Mucosa of descending colon (tissue), 3 donors: ENCODE measurements at regions not wholly inside any gene's neighbourhood (a gene's known extent, or its start where the extent isn't known, plus 50 kb on each side); places are given as distances from the start of the nearest gene placed in this dataset.
"Not testable (repeated sequence)": the region's sequence is repeated elsewhere in the genome, so short reads cannot be mapped to it uniquely, and the experiment has no call there.

Experiments
- ATAC-seq: fragments of 200-7000 bp; cut with Tn5 transposase; one replicate; pipeline ENCODE4 v1.9.1; 2020; ENCODE audit warnings: mild to moderate bottlenecking, moderate library complexity
- DNase-seq, 3 donors: peaks; one replicate each; pipeline ENCODE4 v3.0.0-alpha.2; 2020
- H3K36me3 ChIP-seq: fragments of 200-600 bp; one replicate; pipeline ENCODE4 v1.8.0; 2021; ENCODE audit warnings: low read depth, mild to moderate bottlenecking
- H3K4me1 ChIP-seq: fragments of 200-600 bp; one replicate; pipeline ENCODE4 v1.8.0; 2021; ENCODE audit warnings: low read depth, mild to moderate bottlenecking
- H3K4me3 ChIP-seq: fragments of 200-600 bp; one replicate; pipeline ENCODE4 v1.8.0; 2021; ENCODE audit warnings: mild to moderate bottlenecking
- H3K9me3 ChIP-seq: fragments of 200-600 bp; one replicate; pipeline ENCODE4 v1.8.0; 2021; ENCODE audit warnings: mild to moderate bottlenecking
- intact Hi-C, 2 donors: fragments of 100-400 bp; cut with DNase I in 1 of 2; cut with micrococcal nuclease in 1 of 2; formaldehyde crosslinking; loops; one replicate each; pipeline versions ENCODE4 v1.11.0 to v1.11.1; 2022; cut with DNase I, micrococcal nuclease
- TF ChIP-seq, protein P1 (sequence below): fragments of 200-600 bp; IDR thresholded peaks from one replicate; pipeline ENCODE4 v1.8.0; 2022; ENCODE audit warnings: antibody characterized with exemption, mild to moderate bottlenecking
- donor health status: DM: no; HTN: no; CAD: no; lungs with moderate emphysema.
- donor health status: DM: no; HTN: no; CAD: no.
- donor health status: DM: no; HTN: yes; CAD: no.

DNA sequence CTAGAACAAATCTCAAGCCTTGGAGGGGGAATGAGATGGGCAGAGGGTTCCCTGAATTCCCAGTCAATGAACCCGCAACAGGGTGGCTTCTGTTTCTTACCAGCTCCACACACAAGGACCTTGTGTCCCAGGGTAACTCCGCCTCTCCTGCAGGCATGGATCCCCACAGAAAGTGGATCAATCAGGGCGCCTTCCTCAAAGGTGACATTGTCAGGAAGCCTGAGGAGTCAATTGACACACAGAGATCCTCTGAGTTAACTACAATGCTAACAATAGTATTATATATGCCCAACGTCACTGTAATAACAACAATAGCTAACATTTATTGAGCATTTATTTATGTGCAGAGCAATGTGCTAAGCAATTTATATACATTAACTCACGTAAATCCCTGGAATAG, 98.8 kb downstream of the TRIM69 start:
- DNase-seq, H3K9me3 ChIP-seq, H3K36me3 ChIP-seq, intact Hi-C loops, H3K4me1 ChIP-seq, ATAC-seq, H3K4me3 ChIP-seq: not testable (repeated sequence)

DNA sequence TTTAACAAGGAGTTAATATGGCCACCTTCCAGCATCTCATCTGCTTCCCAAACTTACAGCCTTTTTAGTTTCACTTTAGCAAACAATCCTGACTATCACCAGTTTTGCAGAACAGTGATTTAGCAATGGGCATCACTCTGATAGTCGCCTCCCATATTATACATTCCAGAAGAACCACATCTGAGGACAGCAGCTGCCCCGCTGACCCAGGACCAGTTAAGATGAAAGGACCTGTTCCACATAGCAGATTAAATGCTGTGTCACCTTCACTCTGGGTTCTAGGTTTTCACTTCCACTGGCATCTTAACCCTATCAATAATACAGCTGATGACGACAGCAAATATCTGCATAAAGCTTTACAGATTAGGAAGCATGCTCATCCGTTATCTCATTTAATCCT, 99.8 kb downstream of the TRIM69 start:
- DNase-seq (no peak), ATAC-seq (no peak)
- Histone ChIP-seq H3K36me3 (no peaks in the 10 kb centered on the region), H3K9me3 (no peaks in the 10 kb centered on the region), H3K4me3 (no peak overlapping the region), H3K4me1 (no peaks in the 10 kb centered on the region)
- TF ChIP-seq, protein P1, sequence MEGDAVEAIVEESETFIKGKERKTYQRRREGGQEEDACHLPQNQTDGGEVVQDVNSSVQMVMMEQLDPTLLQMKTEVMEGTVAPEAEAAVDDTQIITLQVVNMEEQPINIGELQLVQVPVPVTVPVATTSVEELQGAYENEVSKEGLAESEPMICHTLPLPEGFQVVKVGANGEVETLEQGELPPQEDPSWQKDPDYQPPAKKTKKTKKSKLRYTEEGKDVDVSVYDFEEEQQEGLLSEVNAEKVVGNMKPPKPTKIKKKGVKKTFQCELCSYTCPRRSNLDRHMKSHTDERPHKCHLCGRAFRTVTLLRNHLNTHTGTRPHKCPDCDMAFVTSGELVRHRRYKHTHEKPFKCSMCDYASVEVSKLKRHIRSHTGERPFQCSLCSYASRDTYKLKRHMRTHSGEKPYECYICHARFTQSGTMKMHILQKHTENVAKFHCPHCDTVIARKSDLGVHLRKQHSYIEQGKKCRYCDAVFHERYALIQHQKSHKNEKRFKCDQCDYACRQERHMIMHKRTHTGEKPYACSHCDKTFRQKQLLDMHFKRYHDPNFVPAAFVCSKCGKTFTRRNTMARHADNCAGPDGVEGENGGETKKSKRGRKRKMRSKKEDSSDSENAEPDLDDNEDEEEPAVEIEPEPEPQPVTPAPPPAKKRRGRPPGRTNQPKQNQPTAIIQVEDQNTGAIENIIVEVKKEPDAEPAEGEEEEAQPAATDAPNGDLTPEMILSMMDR, result no peak
- intact Hi-C loops, result no loop called here

DNA sequence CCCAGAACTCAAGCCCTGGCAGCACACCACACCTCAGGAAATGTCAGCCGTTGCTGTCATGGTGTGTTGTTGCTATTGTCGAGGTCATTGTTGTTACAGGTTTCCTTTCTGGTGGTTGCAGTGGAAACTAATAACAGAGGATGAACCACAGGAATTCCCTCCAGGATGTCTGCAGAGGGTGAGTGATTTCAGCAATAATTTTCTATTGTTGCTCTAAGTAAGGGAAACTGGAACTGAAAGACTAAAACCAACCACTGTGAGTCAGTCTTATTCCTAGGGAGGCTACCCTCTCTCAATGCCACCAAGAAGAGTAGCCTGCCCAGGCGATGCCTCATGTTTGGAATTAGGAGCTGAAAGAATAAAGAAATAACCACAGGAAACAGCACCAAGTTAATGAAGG, 102.6 kb downstream of the TRIM69 start:
- H3K4me3 ChIP-seq, H3K36me3 ChIP-seq, DNase-seq, H3K4me1 ChIP-seq, H3K9me3 ChIP-seq, intact Hi-C loops: not testable (repeated sequence)
- ATAC-seq, result peak; percentile 33

DNA sequence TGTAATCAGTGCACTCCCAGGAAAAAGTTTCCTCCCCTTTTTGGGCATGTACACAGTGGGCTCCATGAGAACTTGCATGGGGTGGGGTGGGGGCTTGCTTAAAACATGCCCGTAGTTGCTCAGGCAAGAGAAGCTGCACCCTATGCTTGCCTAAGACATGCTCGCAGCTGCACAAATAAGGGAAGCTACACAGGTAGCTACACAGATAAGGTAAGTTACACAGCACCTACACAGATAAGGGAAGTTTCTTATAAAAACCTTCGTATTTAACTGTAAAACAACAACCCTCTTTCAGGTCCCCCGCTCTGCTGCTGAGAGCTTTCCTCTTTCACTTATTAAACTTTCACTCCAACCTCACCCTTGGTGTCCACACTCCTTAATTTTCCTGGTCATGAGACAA, 105.4 kb downstream of the TRIM69 start:
- H3K4me1 ChIP-seq, ATAC-seq, H3K36me3 ChIP-seq, intact Hi-C loops, DNase-seq, H3K4me3 ChIP-seq, H3K9me3 ChIP-seq: not testable (repeated sequence)

DNA sequence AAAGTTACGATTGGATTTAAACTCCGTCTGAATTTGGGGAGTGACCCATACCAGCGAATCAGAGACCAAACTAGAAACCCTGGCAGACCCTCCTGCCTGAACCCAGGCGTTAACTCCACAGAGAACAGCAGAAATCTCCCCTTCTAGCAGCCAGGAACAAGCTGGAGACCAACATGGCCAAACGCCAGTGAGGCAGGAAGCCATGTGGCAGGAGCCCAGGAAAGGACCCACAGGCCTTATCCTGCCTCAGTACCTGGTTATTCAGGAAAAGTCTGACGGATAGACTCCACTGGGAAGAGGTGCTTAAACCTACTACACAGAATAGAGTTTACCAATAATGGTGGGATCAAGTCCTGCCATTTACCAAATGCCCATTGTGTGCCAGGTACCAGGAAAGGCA, 106.6 kb downstream of the TRIM69 start:
- H3K36me3 ChIP-seq, H3K9me3 ChIP-seq, H3K4me1 ChIP-seq, H3K4me3 ChIP-seq, ATAC-seq, DNase-seq, intact Hi-C loops: not testable (repeated sequence)

DNA sequence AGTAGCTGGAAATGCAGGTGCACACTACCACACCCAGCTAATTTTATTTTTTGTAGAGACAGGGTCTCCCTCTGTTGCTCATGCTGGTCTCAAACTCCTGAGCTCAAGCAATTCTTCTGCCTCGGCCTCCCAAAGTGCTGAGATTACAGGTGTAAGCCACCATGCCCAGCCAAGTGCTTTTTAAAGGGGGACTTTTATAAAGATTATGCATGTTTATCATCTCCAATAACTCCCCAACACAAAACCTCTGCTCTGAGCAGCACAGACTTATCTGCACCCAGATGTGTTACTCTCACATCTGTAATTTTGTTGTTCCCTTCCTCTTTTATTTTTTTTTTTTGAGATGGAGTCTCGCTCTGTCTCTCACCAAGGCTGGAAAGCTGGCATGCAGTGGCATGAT, 108.6 kb downstream of the TRIM69 start:
- H3K9me3 ChIP-seq, ATAC-seq, H3K36me3 ChIP-seq, H3K4me3 ChIP-seq, DNase-seq, intact Hi-C loops, H3K4me1 ChIP-seq: not testable (repeated sequence)

DNA sequence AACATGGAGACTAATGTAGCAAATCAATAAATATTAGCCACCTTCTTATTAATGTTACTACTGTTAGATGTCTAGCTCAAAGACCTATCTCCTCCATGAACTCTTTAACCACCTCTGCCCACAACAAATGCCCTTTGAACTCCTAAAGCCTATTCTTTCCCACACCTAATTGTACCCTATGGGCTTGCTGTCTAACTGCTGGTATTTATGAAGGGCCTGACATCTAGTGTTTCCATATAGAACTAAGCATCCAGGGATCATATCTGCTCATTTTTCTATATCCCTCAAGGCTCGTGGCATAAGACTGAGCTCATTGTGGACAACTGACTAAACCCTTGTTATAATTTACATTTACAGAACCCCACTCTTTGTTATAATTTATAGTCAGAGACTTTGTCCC, 109.8 kb downstream of the TRIM69 start:
- H3K4me3 ChIP-seq, intact Hi-C loops, H3K4me1 ChIP-seq, DNase-seq, H3K36me3 ChIP-seq, H3K9me3 ChIP-seq: not testable (repeated sequence)
- ATAC-seq, result peak; percentile 70

DNA sequence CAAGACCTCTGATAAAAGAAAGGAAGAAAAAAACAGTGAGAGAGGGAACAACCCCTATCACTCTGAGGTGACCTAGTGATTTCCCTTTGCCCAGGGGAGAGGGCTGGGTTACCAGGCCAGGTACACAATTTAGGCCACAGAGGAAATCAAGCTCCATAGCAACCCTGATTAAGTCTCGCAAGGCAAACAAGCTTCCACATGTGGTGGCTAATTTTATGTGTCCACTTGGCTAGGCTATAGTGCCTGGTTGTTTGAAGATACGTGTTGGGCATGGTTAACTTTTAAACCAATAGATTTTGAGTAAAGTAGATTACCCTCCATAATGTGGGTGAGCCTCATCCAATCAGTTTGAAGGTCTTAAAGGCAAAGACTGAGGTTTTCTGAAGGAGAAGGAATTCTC, 108.9 kb upstream of the TERB2 start:
- H3K9me3 ChIP-seq, H3K36me3 ChIP-seq, DNase-seq, H3K4me3 ChIP-seq, H3K4me1 ChIP-seq, intact Hi-C loops: not testable (repeated sequence)
- peak; percentile 59 for ATAC-seq

DNA sequence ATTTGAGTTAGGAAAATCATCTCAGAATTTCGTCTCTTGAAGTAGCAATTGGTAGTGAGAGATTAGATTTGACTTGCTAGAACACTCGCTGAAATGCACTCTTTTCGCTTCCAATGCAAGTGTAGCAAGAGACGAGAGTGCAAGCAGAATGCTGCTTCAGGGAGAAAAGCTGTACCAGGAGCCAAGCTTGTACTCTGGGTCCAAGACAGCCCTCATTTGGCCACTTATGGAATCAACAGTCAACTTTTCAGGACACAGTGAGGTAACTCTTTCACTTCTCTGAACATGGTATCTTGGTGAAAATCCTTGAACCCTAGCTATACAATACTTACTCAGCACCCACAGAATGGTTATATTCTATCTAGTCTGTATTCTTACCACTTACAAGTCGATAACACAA, 107.6 kb upstream of the TERB2 start:
- H3K4me1 ChIP-seq, H3K9me3 ChIP-seq, H3K36me3 ChIP-seq, ATAC-seq, intact Hi-C loops, H3K4me3 ChIP-seq, DNase-seq: not testable (repeated sequence)

DNA sequence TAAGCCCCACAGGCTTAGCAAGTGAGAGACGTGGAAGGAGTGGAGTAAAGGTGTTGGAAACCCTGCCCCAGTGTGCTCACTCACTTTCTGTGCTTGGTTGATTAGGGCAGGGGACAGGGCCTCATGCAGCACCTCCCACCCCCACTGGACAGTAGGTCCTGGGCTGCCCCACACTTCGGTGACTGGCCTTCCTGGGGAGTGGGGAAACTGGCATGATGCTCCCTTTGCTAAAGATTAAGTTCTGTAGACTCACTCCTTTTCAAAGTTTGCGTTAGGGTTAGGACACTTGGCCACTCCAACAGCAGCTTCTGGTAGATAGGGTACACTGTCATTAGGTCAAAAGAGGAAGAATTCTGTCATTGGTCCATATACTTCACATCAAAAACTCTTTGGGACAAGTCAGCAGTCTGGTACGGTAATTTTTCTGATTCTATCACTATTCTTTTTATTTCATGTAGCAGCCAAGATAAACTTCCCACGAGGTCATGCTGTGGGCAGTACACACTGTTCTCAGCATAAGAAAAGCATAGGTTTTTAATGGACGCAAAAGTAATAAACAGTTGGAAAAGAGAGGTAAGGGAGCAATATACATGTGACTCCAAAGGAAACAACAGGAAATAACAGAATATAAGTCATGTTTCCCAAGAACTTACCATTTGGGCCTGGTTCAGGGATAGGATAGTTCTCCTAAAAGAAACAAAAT, 106.6 kb upstream of the TERB2 start:
- intact Hi-C loops, H3K9me3 ChIP-seq, ATAC-seq, H3K4me1 ChIP-seq, H3K4me3 ChIP-seq, DNase-seq, H3K36me3 ChIP-seq: not testable (repeated sequence)
